Parathyroid adenoma (tissue), 2 donors: ENCODE measurements at regions not wholly inside any gene's neighbourhood (a gene's known extent, or its start where the extent isn't known, plus 50 kb on each side); places are given as distances from the start of the nearest gene placed in this dataset.

Experiments used
- H2AFZ ChIP-seq: fragments of 300-600 bp; sonication (generic); one replicate; pipeline ENCODE4 v1.7.0; 2017; ENCODE audit warnings: antibody characterized with exemption, mild to moderate bottlenecking
- H3K27ac ChIP-seq: fragments of 300-600 bp; sonication (generic); one replicate; pipeline ENCODE4 v1.7.0; 2017
- H3K27me3 ChIP-seq: fragments of 300-600 bp; sonication (generic); one replicate; pipeline ENCODE4 v1.7.0; 2017; ENCODE audit warnings: low read length; ENCODE audit not compliant: control insufficient read depth, insufficient read depth
- H3K36me3 ChIP-seq: fragments of 300-600 bp; sonication (generic); one replicate; pipeline ENCODE4 v1.7.0; 2017; ENCODE audit warnings: low read length; ENCODE audit not compliant: control insufficient read depth, insufficient read depth
- H3K4me1 ChIP-seq: fragments of 300-600 bp; sonication (generic); one replicate; pipeline ENCODE4 v1.7.0; 2017; ENCODE audit warnings: control low read depth
- H3K4me2 ChIP-seq: fragments of 300-600 bp; sonication (generic); one replicate; pipeline ENCODE4 v1.7.0; 2017; ENCODE audit warnings: low read length
- H3K4me3 ChIP-seq: fragments of 300-600 bp; sonication (generic); one replicate; pipeline ENCODE4 v1.7.0; 2017; ENCODE audit warnings: low read depth, low read length
- H3K79me2 ChIP-seq: fragments of 300-600 bp; sonication (generic); one replicate; pipeline ENCODE4 v1.7.0; 2017; ENCODE audit warnings: control low read depth
- H3K9ac ChIP-seq: fragments of 300-600 bp; sonication (generic); one replicate; pipeline ENCODE4 v1.7.0; 2017; ENCODE audit warnings: mild to moderate bottlenecking
- H3K9me3 ChIP-seq: fragments of 300-600 bp; sonication (generic); one replicate; pipeline ENCODE4 v1.7.0; 2017; ENCODE audit warnings: low read length; ENCODE audit not compliant: control insufficient read depth
- TF ChIP-seq, protein P1 (sequence below): fragments of 300-600 bp; sonication (generic); IDR thresholded peaks from one replicate; pipeline ENCODE4 v1.7.0; 2017; ENCODE audit warnings: antibody characterized with exemption, mild to moderate bottlenecking
- donor health status: primary hyperparathyroidism.

DNA sequence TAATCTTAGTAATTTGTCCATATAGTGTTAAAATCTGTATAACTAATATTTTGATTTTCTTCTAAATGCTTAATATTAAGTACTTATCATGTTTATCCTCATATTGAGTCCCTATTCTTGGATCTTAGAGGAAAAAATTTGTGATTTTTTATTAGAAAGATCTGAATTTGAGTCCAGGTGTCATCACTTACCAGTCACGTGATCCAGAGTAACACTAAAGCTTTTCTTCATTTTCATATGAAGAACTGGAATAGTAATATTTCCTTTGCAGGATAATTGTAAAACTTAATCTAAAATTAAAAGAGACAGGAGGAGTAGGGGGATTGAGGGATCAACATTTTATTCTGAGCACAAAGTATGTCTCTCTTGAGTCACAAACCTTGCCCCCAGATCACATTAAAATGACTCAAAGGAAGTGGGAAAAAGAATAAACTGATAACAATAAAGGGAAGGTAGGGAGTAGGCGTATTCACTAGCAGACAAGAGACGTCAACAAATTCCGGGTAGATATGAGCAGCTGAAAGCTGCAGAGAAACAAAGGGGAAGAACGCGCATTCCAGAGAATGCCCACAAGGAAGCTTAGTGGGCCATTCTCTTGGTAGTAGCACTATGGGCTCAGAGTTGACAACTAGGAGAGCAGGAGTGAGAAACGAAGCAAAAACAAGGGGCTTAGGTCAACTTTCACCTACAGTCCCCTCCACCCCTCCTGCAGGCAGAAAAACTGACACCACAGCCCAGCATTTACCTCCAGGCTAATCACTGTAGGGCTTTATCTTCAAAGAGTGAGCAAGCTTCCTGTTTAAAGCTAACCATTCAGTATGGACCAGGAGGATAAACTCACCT, 123.1 kb downstream of the SPRY2 start:
- H3K27ac ChIP-seq, result no peak overlapping the region
- no peak overlapping the region for H3K9ac ChIP-seq
- no peaks in the 10 kb centered on the region for H3K79me2 ChIP-seq
- H3K27me3 ChIP-seq, result no peaks in the 10 kb centered on the region
- H3K4me3 ChIP-seq, result no peak overlapping the region
- H3K4me1 ChIP-seq, result no peaks in the 10 kb centered on the region
- no peaks in the 10 kb centered on the region for H3K36me3 ChIP-seq
- H2AFZ ChIP-seq, result no peak overlapping the region
- H3K9me3 ChIP-seq, result no peaks in the 10 kb centered on the region
- TF ChIP-seq, protein P1, sequence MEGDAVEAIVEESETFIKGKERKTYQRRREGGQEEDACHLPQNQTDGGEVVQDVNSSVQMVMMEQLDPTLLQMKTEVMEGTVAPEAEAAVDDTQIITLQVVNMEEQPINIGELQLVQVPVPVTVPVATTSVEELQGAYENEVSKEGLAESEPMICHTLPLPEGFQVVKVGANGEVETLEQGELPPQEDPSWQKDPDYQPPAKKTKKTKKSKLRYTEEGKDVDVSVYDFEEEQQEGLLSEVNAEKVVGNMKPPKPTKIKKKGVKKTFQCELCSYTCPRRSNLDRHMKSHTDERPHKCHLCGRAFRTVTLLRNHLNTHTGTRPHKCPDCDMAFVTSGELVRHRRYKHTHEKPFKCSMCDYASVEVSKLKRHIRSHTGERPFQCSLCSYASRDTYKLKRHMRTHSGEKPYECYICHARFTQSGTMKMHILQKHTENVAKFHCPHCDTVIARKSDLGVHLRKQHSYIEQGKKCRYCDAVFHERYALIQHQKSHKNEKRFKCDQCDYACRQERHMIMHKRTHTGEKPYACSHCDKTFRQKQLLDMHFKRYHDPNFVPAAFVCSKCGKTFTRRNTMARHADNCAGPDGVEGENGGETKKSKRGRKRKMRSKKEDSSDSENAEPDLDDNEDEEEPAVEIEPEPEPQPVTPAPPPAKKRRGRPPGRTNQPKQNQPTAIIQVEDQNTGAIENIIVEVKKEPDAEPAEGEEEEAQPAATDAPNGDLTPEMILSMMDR, result no peak
- H3K4me2 ChIP-seq, result no peak overlapping the region

DNA sequence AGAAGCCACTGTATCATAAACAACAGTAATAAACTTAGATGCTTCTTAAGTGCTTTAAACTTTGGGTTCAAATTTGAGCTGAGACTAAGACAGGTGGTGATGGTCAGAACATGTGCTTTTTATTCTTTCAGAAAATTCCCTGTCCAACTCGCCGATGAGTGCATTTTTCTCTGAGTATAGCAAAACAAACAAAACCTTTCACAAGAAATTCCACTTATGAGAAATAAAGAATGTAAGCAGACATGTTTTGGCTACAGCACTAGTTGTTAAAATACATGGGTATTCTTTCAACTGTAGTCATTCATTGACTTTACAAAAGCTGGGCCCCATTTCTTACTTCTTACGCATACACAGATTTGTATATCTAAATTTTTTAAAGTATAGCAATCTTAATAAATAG, 125.6 kb downstream of the SPRY2 start:
- Histone ChIP-seq H3K4me1 (no peaks in the 10 kb centered on the region), H3K27me3 (no peaks in the 10 kb centered on the region), H3K36me3 (no peaks in the 10 kb centered on the region), H3K27ac (no peak overlapping the region), H3K79me2 (no peaks in the 10 kb centered on the region), H2AFZ (no peak overlapping the region), H3K4me3 (no peak overlapping the region), H3K9ac (no peak overlapping the region), H3K4me2 (no peak overlapping the region), H3K9me3 (no peaks in the 10 kb centered on the region)
- TF ChIP-seq, protein P1, result no peak

DNA sequence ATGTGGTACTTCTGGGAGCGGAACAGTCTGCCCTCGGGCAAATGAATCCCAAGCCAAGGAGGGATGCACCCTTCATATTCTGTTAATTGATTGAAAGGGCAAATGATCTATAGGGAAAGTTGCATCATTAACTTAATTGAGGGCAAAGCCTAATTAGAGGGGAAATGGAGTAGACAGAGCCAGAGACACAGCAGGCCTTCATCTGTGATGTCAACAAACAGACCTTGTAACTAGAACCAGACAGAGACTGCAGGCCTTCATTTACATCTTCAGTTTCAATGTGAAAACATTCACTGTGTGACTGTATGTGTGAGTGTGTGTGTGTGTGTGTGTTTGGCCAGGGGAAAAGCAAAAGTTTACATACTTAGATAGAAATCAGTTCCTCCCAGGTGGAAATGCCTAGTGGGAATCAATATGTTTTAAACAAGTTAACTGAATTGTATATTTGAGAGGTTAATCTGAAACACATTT, 126.4 kb downstream of the SPRY2 start:
- H3K79me2 ChIP-seq, result no peaks in the 10 kb centered on the region
- H3K4me3 ChIP-seq, result no peak overlapping the region
- no peak overlapping the region for H3K9ac ChIP-seq
- H3K4me2 ChIP-seq, result no peak overlapping the region
- no peak overlapping the region for H3K27ac ChIP-seq
- no peaks in the 10 kb centered on the region for H3K9me3 ChIP-seq
- TF ChIP-seq, protein P1, result no peak
- H3K36me3 ChIP-seq, result no peaks in the 10 kb centered on the region
- no peaks in the 10 kb centered on the region for H3K4me1 ChIP-seq
- H3K27me3 ChIP-seq, result no peaks in the 10 kb centered on the region
- H2AFZ ChIP-seq, result no peak overlapping the region

DNA sequence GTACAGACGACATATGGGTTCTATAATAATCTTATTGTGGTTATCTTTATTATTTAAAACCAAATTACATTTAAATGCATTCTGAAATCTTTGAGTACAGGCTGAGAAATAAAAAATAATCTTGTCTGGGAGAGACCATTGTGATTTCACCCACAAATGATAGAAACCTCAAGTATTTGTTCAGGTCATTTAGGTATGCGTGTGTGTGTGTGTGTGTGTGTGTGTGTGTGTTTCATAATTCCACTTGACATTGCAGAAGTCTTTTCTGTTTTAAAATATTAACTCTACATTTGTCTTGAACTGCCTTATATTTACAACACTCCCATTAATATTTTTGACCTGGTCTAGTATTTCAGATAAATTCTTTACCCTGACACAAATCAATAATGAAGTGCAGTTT, 126.9 kb downstream of the SPRY2 start:
- Histone ChIP-seq H2AFZ (no peak overlapping the region), H3K9ac (no peak overlapping the region), H3K4me2 (no peak overlapping the region), H3K79me2 (no peaks in the 10 kb centered on the region), H3K27ac (no peak overlapping the region), H3K9me3 (no peaks in the 10 kb centered on the region), H3K4me3 (no peak overlapping the region), H3K27me3 (no peaks in the 10 kb centered on the region), H3K36me3 (no peaks in the 10 kb centered on the region), H3K4me1 (no peaks in the 10 kb centered on the region)
- TF ChIP-seq, protein P1, result no peak

DNA sequence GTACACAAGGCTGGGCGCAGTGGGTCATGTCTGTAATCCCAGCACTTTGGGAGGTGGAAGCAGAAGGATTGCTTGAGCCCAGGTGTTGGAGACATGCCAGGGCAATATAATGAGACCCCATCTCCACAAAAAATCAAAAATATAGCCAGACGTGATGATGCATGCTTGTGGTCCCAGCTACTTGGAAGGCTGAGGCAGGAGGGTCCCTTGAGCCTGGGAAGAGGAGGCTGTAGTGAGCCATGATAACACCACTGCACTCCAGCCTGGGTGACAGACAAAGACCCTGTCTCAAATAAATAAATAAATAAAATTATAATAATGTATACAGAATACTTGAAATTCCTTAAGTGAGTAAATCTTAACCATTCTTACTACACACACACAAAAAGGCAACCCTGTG, 127.7 kb downstream of the SPRY2 start:
- Histone ChIP-seq H3K4me1 (no peaks in the 10 kb centered on the region), H3K36me3 (no peaks in the 10 kb centered on the region), H3K4me2 (no peak overlapping the region), H3K27ac (no peak overlapping the region), H3K9ac (no peak overlapping the region), H3K79me2 (no peaks in the 10 kb centered on the region), H3K27me3 (no peaks in the 10 kb centered on the region), H3K4me3 (no peak overlapping the region), H3K9me3 (no peaks in the 10 kb centered on the region), H2AFZ (no peak overlapping the region)
- TF ChIP-seq, protein P1, result no peak
